Spleen (tissue), 7 donors: ENCODE measurements at regions not wholly inside any gene's neighbourhood (a gene's known extent, or its start where the extent isn't known, plus 50 kb on each side); places are given as distances from the start of the nearest gene placed in this dataset.

Source experiments
- POLR2A ChIP-seq, 3 donors: fragments of 450-650 bp; IDR thresholded peaks; one replicate each; pipeline ENCODE4 v1.5.1; 2017; ENCODE audit warnings: antibody characterized with exemption in 3 of 3, mild to moderate bottlenecking in 1 of 3
- POLR2AphosphoS5 ChIP-seq, 3 donors: sonication (generic); formaldehyde crosslinking; IDR thresholded peaks; one replicate each; pipeline ENCODE4 v1.5.1; 2017; ENCODE audit warnings: antibody characterized with exemption in 3 of 3
- TF ChIP-seq, protein P1 (sequence below), 11 experiments: fragments of 200-600 bp in 7 of 11; fragments of 450-650 bp in 4 of 11; sonication (generic) in 4 of 11; IDR thresholded peaks in 8 of 11; conservative IDR thresholded peaks in 3 of 11; 1 replicate in 7 of 11; 2 replicates in 4 of 11; pipeline versions ENCODE4 v1.4.0 to v1.8.0; 2016 to 2021; ENCODE audit warnings: antibody characterized with exemption in 11 of 11, inconsistent platforms in 4 of 11, mild to moderate bottlenecking in 1 of 11
- donor health status: DM: no; HTN: no; CAD: no; lungs with moderate emphysema.
- donor health status: DM: no; HTN: no; CAD: no.
- donor health status: DM: no; HTN: no; CAD: no.

DNA sequence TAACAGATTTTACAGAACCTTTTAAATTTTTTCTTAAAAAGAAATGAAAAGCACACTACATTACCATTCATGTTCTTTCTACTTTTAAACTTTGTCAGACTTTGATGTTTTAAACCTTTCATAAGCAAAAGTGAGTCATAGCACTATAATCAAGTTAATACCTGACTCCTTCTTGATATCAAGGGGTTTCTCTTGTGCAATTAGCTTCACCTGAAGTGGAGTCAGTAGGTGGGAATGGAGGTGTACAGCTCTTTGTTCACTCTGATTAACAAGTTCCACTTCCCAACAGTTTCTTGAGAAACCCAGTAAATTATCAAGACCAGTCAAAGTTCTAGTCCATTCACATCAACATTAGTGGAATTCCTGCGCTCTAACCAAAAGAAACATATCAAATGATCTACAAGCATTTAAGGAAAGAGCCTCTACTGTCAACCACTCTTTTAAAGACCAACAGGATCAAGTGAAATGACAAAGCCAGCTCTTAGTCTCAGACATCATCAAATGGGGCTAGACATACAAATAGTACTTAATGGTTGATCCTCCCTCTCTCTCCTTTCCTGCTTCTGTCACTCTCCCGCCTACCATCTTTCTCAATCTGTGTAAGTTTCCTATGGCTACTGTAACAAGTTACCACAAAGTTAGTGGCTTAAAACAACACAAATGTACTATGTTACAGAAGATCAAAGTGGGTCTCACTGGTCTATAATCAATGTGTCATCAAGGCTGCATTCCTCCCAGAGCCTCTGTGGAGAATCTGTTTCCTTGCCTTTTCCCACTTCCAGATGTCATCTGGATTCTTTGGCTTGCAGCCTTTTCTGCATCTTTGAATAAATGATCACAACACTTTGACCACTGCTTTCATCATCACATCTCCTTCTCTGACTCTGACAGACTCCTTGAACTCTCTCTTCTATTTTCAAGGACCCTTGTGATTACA, 68.0 kb downstream of the HINT1 start:
- TF ChIP-seq, protein P1, sequence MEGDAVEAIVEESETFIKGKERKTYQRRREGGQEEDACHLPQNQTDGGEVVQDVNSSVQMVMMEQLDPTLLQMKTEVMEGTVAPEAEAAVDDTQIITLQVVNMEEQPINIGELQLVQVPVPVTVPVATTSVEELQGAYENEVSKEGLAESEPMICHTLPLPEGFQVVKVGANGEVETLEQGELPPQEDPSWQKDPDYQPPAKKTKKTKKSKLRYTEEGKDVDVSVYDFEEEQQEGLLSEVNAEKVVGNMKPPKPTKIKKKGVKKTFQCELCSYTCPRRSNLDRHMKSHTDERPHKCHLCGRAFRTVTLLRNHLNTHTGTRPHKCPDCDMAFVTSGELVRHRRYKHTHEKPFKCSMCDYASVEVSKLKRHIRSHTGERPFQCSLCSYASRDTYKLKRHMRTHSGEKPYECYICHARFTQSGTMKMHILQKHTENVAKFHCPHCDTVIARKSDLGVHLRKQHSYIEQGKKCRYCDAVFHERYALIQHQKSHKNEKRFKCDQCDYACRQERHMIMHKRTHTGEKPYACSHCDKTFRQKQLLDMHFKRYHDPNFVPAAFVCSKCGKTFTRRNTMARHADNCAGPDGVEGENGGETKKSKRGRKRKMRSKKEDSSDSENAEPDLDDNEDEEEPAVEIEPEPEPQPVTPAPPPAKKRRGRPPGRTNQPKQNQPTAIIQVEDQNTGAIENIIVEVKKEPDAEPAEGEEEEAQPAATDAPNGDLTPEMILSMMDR (IDR thresholded peaks at IDR 0.05 in 8 of 11, conservative IDR thresholded peaks at IDR 0.05 in 3 of 11), result no peak
- TF ChIP-seq POLR2A (IDR thresholded peaks at IDR 0.05), result no peak
- TF ChIP-seq POLR2AphosphoS5 (IDR thresholded peaks at IDR 0.05), result no peak
